Caco-2 (cell line): ENCODE measurements at regions not wholly inside any gene's neighbourhood (a gene's known extent, or its start where the extent isn't known, plus 50 kb on each side); places are given as distances from the start of the nearest gene placed in this dataset.

Experiments used
- BruUV-seq: library from RNA; stranded (reverse); fragments of 400-500 nt; replicated peaks from 2 replicates; lab custom pipeline; 2021; lab: Mats Ljungman, UMichigan
- CTCF ChIA-PET: fragments of 300-600 bp; sonication (Branson Sonifier 250); formaldehyde crosslinking; loops from one replicate; lab custom pipeline; 2022; ENCODE audit warnings: antibody characterized with exemption; lab: Charles Lee
- POLR2A ChIA-PET: fragments of 300-600 bp; sonication (Branson Sonifier 250); formaldehyde crosslinking; loops from one replicate; lab custom pipeline; 2022; ENCODE audit warnings: antibody characterized with exemption; lab: Charles Lee
- DNase-seq, 2 experiments: peaks; one replicate each; pipeline versions ENCODE4 v3.0.0 to v3.0.0-alpha.2; 2020 to 2022
- H3K27me3 ChIP-seq: replicated peaks from 2 replicates; pipeline ENCODE4 v1.6.0; 2011; ENCODE audit warnings: low read length; ENCODE audit not compliant: control insufficient read depth, insufficient read depth
- H3K36me3 ChIP-seq: 2 replicates; pipeline ENCODE4 v1.5.1; 2011; ENCODE audit warnings: low read length; ENCODE audit not compliant: control insufficient read depth, insufficient read depth
- H3K4me1 ChIP-seq: fragments of 250-450 bp; sonication (Bioruptor Pico); 2 replicates; pipeline ENCODE4 v1.5.1; 2020; ENCODE audit warnings: mild to moderate bottlenecking
- H3K4me3 ChIP-seq: 2 replicates; pipeline ENCODE4 v1.5.1; 2011; ENCODE audit warnings: low read depth, mild to moderate bottlenecking, control low read depth, low read length
- H3K9me3 ChIP-seq: fragments of 250-450 bp; sonication (Bioruptor Pico); 2 replicates; pipeline ENCODE4 v1.5.1; 2020; ENCODE audit warnings: mild to moderate bottlenecking, moderate library complexity
- H3K27ac Mint-ChIP-seq: one replicate; pipeline ENCODE4 v1.8.0; 2022; ENCODE audit warnings: mixed read lengths; ENCODE audit not compliant: unreplicated experiment
- H3K27me3 Mint-ChIP-seq: one replicate; pipeline ENCODE4 v1.8.0; 2022; ENCODE audit warnings: mixed read lengths; ENCODE audit not compliant: insufficient read depth, unreplicated experiment
- H3K36me3 Mint-ChIP-seq: one replicate; pipeline ENCODE4 v1.8.0; 2022; ENCODE audit warnings: mild to moderate bottlenecking, mixed read lengths; ENCODE audit not compliant: insufficient read depth, unreplicated experiment
- H3K4me1 Mint-ChIP-seq: one replicate; pipeline ENCODE4 v1.8.0; 2022; ENCODE audit warnings: low read depth, mixed read lengths; ENCODE audit not compliant: unreplicated experiment
- H3K4me3 Mint-ChIP-seq: one replicate; pipeline ENCODE4 v1.8.0; 2022; ENCODE audit warnings: mild to moderate bottlenecking, moderate library complexity, mixed read lengths; ENCODE audit not compliant: unreplicated experiment
- H3K9me3 Mint-ChIP-seq: one replicate; pipeline ENCODE4 v1.8.0; 2022; ENCODE audit warnings: mixed read lengths; ENCODE audit not compliant: unreplicated experiment
- intact Hi-C: fragments of 100-400 bp; cut with micrococcal nuclease; formaldehyde crosslinking; loops from one replicate; pipeline ENCODE4 v1.10.0; 2022; ENCODE audit not compliant: unreplicated experiment
- TF ChIP-seq, protein P1 (sequence below), 2 experiments: fragments of 200-600 bp in 1 of 2; IDR thresholded peaks; 1 replicate in 1 of 2; 2 replicates in 1 of 2; pipeline versions ENCODE4 v1.5.1 to v1.8.0; 2011 to 2022; ENCODE audit warnings: antibody characterized with exemption in 1 of 2, control low read depth in 1 of 2, inconsistent platforms in 1 of 2, low read depth in 1 of 2, low read length in 1 of 2, mild to moderate bottlenecking in 1 of 2, moderate library complexity in 1 of 2; ENCODE audit not compliant: insufficient read depth in 1 of 2, severe bottlenecking in 1 of 2, unreplicated experiment in 1 of 2

DNA sequence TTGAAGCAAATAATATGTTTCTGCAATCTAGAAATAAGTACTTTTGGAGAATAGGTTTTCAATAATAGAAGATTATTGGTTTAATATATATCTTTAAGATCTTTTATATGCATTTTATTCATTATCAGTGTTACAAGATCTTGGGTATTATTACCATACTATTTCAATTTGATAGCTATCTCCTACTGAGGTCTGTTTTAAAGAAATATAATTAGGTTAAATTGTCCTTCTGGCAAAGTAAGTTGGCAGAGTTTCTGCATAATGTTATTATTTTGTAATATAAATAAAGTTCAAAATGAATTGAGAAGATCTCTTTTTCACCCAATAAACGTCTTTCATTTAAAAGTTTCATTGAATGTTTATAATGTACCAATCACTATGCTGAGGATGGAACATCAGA, 443.7 kb downstream of the FAT4 start:
- Histone ChIP-seq H3K9me3 (no peaks in the 10 kb centered on the region), H3K4me1 (no peaks in the 10 kb centered on the region), H3K27me3 (no peaks in the 10 kb centered on the region), H3K4me3 (no peak overlapping the region), H3K36me3 (no peaks in the 10 kb centered on the region)
- DNase-seq, result no peak
- no peaks in the 10 kb centered on the region for H3K4me1 Mint-ChIP-seq
- no peak overlapping the region for H3K4me3 Mint-ChIP-seq
- BruUV-seq, result no TSS peak
- no peaks in the 10 kb centered on the region for H3K9me3 Mint-ChIP-seq
- no peaks in the 10 kb centered on the region for H3K36me3 Mint-ChIP-seq
- intact Hi-C loops, result no loop called here
- no peak overlapping the region for H3K27ac Mint-ChIP-seq
- ChIA-PET CTCF (interaction anchor here (0.5 kb wide), 1 partner anchor 444 kb away, joined by 5 read pairs; the partner anchor contains the start of gene FAT4), POLR2A (no interaction called here)
- H3K27me3 Mint-ChIP-seq, result no peaks in the 10 kb centered on the region
- TF ChIP-seq, protein P1, sequence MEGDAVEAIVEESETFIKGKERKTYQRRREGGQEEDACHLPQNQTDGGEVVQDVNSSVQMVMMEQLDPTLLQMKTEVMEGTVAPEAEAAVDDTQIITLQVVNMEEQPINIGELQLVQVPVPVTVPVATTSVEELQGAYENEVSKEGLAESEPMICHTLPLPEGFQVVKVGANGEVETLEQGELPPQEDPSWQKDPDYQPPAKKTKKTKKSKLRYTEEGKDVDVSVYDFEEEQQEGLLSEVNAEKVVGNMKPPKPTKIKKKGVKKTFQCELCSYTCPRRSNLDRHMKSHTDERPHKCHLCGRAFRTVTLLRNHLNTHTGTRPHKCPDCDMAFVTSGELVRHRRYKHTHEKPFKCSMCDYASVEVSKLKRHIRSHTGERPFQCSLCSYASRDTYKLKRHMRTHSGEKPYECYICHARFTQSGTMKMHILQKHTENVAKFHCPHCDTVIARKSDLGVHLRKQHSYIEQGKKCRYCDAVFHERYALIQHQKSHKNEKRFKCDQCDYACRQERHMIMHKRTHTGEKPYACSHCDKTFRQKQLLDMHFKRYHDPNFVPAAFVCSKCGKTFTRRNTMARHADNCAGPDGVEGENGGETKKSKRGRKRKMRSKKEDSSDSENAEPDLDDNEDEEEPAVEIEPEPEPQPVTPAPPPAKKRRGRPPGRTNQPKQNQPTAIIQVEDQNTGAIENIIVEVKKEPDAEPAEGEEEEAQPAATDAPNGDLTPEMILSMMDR (IDR thresholded peaks at IDR 0.05; ENCODE audit: insufficient read depth in 1 of 2, low read depth in 1 of 2, low read length in 1 of 2, severe bottlenecking in 1 of 2, unreplicated experiment in 1 of 2), result no peak

DNA sequence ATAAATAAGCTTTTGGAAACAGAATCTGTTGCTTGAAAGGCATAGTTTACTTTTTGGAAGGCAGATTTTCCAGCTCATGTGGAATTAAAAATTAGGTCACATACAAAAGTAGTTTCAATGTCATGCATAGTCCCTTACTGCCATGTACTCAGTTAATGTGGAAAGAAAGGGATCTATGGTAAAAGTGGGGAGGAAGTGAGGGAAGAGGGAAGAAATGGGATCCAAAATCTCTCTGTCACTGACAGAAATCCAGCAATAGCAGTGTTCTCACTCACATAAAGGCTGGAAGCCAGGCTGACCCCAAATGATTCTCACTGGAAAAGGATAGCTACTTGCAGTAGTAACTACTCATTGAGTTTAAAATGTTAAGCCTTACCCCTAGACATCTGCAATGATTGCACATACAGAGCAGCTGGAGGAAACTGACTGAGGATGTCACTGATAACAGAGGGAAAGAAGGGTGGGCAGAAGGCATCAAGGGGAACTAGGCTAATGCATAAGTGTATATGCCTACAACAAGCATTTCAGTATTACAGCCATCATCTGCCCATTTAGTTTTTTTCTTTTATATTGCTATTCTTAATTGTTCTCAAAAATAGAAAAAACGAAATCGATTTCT, 445.6 kb downstream of the FAT4 start:
- Histone ChIP-seq H3K4me1 (no peaks in the 10 kb centered on the region), H3K9me3 (no peaks in the 10 kb centered on the region), H3K36me3 (no peaks in the 10 kb centered on the region), H3K4me3 (no peak overlapping the region), H3K27me3 (no peaks in the 10 kb centered on the region)
- H3K9me3 Mint-ChIP-seq, result no peaks in the 10 kb centered on the region
- H3K36me3 Mint-ChIP-seq, result no peaks in the 10 kb centered on the region
- ChIA-PET CTCF (no interaction called here), POLR2A (no interaction called here)
- no TSS peak for BruUV-seq
- H3K4me3 Mint-ChIP-seq, result no peak overlapping the region
- H3K4me1 Mint-ChIP-seq, result no peaks in the 10 kb centered on the region
- no peak overlapping the region for H3K27ac Mint-ChIP-seq
- DNase-seq, result no peak
- no peaks in the 10 kb centered on the region for H3K27me3 Mint-ChIP-seq
- intact Hi-C loops, result no loop called here
- TF ChIP-seq, protein P1 (IDR thresholded peaks at IDR 0.05; ENCODE audit: insufficient read depth in 1 of 2, low read depth in 1 of 2, low read length in 1 of 2, severe bottlenecking in 1 of 2, unreplicated experiment in 1 of 2), result no peak

DNA sequence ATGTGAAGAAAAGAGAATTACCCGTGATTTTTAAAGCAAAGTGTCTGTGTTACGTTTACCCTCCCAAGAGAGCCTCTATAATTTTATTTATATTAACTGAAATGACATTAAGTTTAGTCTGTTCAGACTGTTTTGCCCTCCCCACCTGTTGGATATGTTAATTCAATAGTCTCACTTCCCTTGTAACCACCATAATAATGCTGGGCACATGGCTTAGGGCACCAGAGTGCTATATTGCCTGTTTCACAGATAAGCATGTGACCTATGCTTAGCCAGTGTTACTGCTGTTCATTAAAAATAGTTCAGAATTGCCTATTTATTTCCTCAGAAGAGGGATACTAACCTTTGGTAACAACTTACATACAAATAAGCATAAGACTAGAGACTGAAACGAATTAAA, 446.2 kb downstream of the FAT4 start:
- no peaks in the 10 kb centered on the region for H3K9me3 Mint-ChIP-seq

More for the DNA sequence above, 446.2 kb downstream of the FAT4 start:
- TF ChIP-seq, protein P1 (IDR thresholded peaks at IDR 0.05; ENCODE audit: insufficient read depth in 1 of 2, low read depth in 1 of 2, low read length in 1 of 2, severe bottlenecking in 1 of 2, unreplicated experiment in 1 of 2), result no peak
- Mint-ChIP-seq H3K4me1 (no peaks in the 10 kb centered on the region), H3K4me3 (no peak overlapping the region), H3K27ac (no peak overlapping the region), H3K36me3 (no peaks in the 10 kb centered on the region), H3K27me3 (no peaks in the 10 kb centered on the region)
- POLR2A ChIA-PET, result no interaction called here
- Histone ChIP-seq H3K4me1 (no peaks in the 10 kb centered on the region), H3K4me3 (no peak overlapping the region), H3K27me3 (no peaks in the 10 kb centered on the region), H3K9me3 (no peaks in the 10 kb centered on the region), H3K36me3 (no peaks in the 10 kb centered on the region)
- intact Hi-C loops, result no loop called here
- DNase-seq, result no peak
- no TSS peak for BruUV-seq
- CTCF ChIA-PET, result no interaction called here
